CD14-positive monocyte (primary cell): ENCODE measurements at regions not wholly inside any gene's neighbourhood (a gene's known extent, or its start where the extent isn't known, plus 50 kb on each side); places are given as distances from the start of the nearest gene placed in this dataset.
A peak's percentile ranks its signal among the peaks of the same experiment; 100 is the strongest.

Experiments used
- DNase-seq, 3 donors: peaks; one replicate each; pipeline ENCODE4 v3.0.0-alpha.2; 2011 to 2022
- H2AFZ ChIP-seq: 2 replicates; pipeline ENCODE4 v1.6.0; 2012; ENCODE audit warnings: mild to moderate bottlenecking, low read depth, low read length, inconsistent platforms; ENCODE audit not compliant: insufficient read depth, poor library complexity, severe bottlenecking
- H3K27ac ChIP-seq, 2 donors: 1 replicate in 1 of 2; 2 replicates in 1 of 2; pipeline ENCODE4 v1.5.1; 2012 to 2013; ENCODE audit warnings: low read length in 2 of 2, control low read depth in 1 of 2, inconsistent platforms in 1 of 2, low read depth in 1 of 2, mild to moderate bottlenecking in 1 of 2
- H3K27me3 ChIP-seq, 2 donors: one replicate each; pipeline versions ENCODE4 v1.6.0 to v1.6.1; 2011 to 2013; ENCODE audit warnings: low read length in 2 of 2; ENCODE audit not compliant: control insufficient read depth in 2 of 2, insufficient read depth in 2 of 2
- H3K36me3 ChIP-seq, 2 donors: replicated peaks in 1 of 2; 1 replicate in 1 of 2; 2 replicates in 1 of 2; pipeline versions ENCODE4 v1.5.1 to v1.6.1; 2012 to 2013; ENCODE audit warnings: low read length in 2 of 2, control low read depth in 1 of 2, inconsistent platforms in 1 of 2, mild to moderate bottlenecking in 1 of 2; ENCODE audit not compliant: insufficient read depth in 2 of 2, control insufficient read depth in 1 of 2
- H3K4me1 ChIP-seq, 2 donors: 1 replicate in 1 of 2; 2 replicates in 1 of 2; pipeline versions ENCODE4 v1.5.1 to v1.6.1; 2012 to 2013; ENCODE audit warnings: low read length in 2 of 2, control low read depth in 1 of 2, inconsistent platforms in 1 of 2, mild to moderate bottlenecking in 1 of 2, moderate library complexity in 1 of 2; ENCODE audit not compliant: insufficient read depth in 2 of 2, control insufficient read depth in 1 of 2
- H3K4me2 ChIP-seq: replicated peaks from 2 replicates; pipeline ENCODE3; 2012; ENCODE audit warnings: low read length, moderate library complexity, mild to moderate bottlenecking; ENCODE audit not compliant: poor library complexity, severe bottlenecking; ENCODE audit errors: extremely low read depth
- H3K4me3 ChIP-seq, 3 experiments: fragments of 200-600 bp in 1 of 3; sonication (generic) in 1 of 3; replicated peaks in 1 of 3; 1 replicate in 2 of 3; 2 replicates in 1 of 3; pipeline ENCODE4 v1.5.1; 2011 to 2013; ENCODE audit warnings: low read length in 3 of 3, mild to moderate bottlenecking in 3 of 3, control low read depth in 2 of 3, low read depth in 2 of 3, inconsistent platforms in 1 of 3, moderate library complexity in 1 of 3
- H3K79me2 ChIP-seq: 2 replicates; pipeline ENCODE4 v1.6.0; 2012; ENCODE audit warnings: mild to moderate bottlenecking, control low read depth, inconsistent platforms, low read length, moderate library complexity; ENCODE audit not compliant: insufficient read depth
- H3K9ac ChIP-seq: 2 replicates; pipeline ENCODE4 v1.6.0; 2017; ENCODE audit warnings: low read length, mild to moderate bottlenecking; ENCODE audit not compliant: insufficient read depth, poor library complexity, severe bottlenecking
- H3K9me3 ChIP-seq, 2 donors: replicated peaks in 1 of 2; 1 replicate in 1 of 2; 2 replicates in 1 of 2; pipeline versions ENCODE4 v1.5.1 to v1.6.1; 2012 to 2013; ENCODE audit warnings: low read length in 2 of 2, control low read depth in 1 of 2; ENCODE audit not compliant: control insufficient read depth in 1 of 2, insufficient read depth in 1 of 2
- H4K20me1 ChIP-seq: 2 replicates; pipeline ENCODE4 v1.6.0; 2012; ENCODE audit warnings: mild to moderate bottlenecking, low read length, control low read depth, moderate library complexity; ENCODE audit not compliant: insufficient read depth
- H3K27ac Mint-ChIP-seq, 7 donors: one replicate each; pipeline ENCODE4 v1.8.0; 2020; ENCODE audit warnings: mild to moderate bottlenecking in 7 of 7, mixed read lengths in 7 of 7, moderate library complexity in 6 of 7, inconsistent platforms in 2 of 7
- H3K27me3 Mint-ChIP-seq, 3 donors: one replicate each; pipeline ENCODE4 v1.8.0; 2021 to 2022; ENCODE audit warnings: low read depth in 3 of 3, mild to moderate bottlenecking in 3 of 3, mixed read lengths in 3 of 3, moderate library complexity in 3 of 3, inconsistent platforms in 1 of 3
- H3K36me3 Mint-ChIP-seq, 2 donors: one replicate each; pipeline ENCODE4 v1.8.0; 2020; ENCODE audit warnings: mixed read lengths in 2 of 2, inconsistent platforms in 1 of 2, mild to moderate bottlenecking in 1 of 2
- H3K4me1 Mint-ChIP-seq: one replicate; pipeline ENCODE4 v1.8.0; 2020; ENCODE audit warnings: mild to moderate bottlenecking, mixed read lengths
- H3K4me3 Mint-ChIP-seq, 2 donors: one replicate each; pipeline ENCODE4 v1.8.0; 2020; ENCODE audit warnings: mild to moderate bottlenecking in 2 of 2, mixed read lengths in 2 of 2, moderate library complexity in 1 of 2
- H3K9me3 Mint-ChIP-seq, 7 donors: one replicate each; pipeline ENCODE4 v1.8.0; 2020 to 2022; ENCODE audit warnings: mixed read lengths in 7 of 7, mild to moderate bottlenecking in 6 of 7, moderate library complexity in 6 of 7, inconsistent platforms in 2 of 7
- CTCF ChIP-seq: fragments of 200-600 bp; IDR thresholded peaks from one replicate; pipeline ENCODE4 v1.8.0; 2022; ENCODE audit warnings: antibody characterized with exemption, mild to moderate bottlenecking
- WGBS: methylation state at CpG from one replicate; pipeline ENCODE4 v1.1.5; 2013; ENCODE audit warnings: missing lambda C conversion rate; ENCODE audit not compliant: insufficient coverage; 5-methylcytosine and 5-hydroxymethylcytosine counted together
- intact Hi-C, 2 donors: fragments of 100-400 bp; cut with micrococcal nuclease; formaldehyde crosslinking; loops; one replicate each; pipeline versions ENCODE4 v1.15.0 to v1.15.1; 2023

- Histone ChIP-seq H3K27ac (no peak overlapping the region), H3K36me3 (no peaks in the 10 kb centered on the region), H4K20me1 (no peaks in the 10 kb centered on the region), H3K4me1 (no peaks in the 10 kb centered on the region), H3K9ac (no peak overlapping the region), H3K27me3 (no peaks in the 10 kb centered on the region), H3K4me2 (no peak overlapping the region), H3K4me3 (no peak overlapping the region), H3K79me2 (no peaks in the 10 kb centered on the region), H2AFZ (no peak overlapping the region), H3K9me3 (no peaks in the 10 kb centered on the region)
- peaks cover 1 to 4% (median 2%) of the 10 kb centered on the region in 3 donors for H3K27me3 Mint-ChIP-seq
- H3K4me1 Mint-ChIP-seq = no peaks in the 10 kb centered on the region
- no peak overlapping the region for H3K4me3 Mint-ChIP-seq
- H3K9me3 Mint-ChIP-seq = peaks cover 0 to 2% (median 0%) of the 10 kb centered on the region in 7 donors
- DNase-seq = no peak
- intact Hi-C loops = no loop called here
- no peak overlapping the region for H3K27ac Mint-ChIP-seq
- no peaks in the 10 kb centered on the region for H3K36me3 Mint-ChIP-seq
- no peak for TF ChIP-seq CTCF
- 88% methylated on average over 9 of the region's 11 CpGs for WGBS
Measured at GRCh38 chr2:2638547-2639220, 307.6 kb upstream of the MYT1L start.

DNA sequence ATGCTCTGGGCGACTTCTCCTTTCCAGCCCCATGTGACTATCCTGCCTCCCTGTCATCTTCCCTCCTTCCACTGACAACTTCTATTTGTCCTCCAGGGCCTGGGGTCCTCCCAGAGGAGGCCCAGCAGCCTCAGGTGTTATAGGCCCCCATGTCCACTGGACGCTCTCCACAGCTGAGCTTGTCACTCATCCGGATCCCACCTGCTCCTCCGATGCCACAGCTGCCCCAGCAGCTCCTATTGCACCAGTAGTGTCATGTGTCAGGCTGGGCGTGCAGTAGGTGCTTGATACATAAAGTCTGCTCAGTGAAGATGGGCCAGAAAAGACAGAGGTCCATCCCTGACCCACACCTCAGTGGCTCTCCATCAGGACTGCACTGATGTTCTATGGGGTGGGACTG is 305.7 kb upstream of the MYT1L start:
- H3K27ac Mint-ChIP-seq = peak overlapping the region in 2 of 7 donors; percentile 12 to 49
- WGBS = 93% methylated on average over 4 of the region's 5 CpGs

More for the DNA sequence above, 305.7 kb upstream of the MYT1L start:
- Histone ChIP-seq H3K4me2 (no peak overlapping the region), H3K27ac (no peak overlapping the region), H4K20me1 (no peaks in the 10 kb centered on the region), H3K9me3 (no peaks in the 10 kb centered on the region), H3K4me1 (no peaks in the 10 kb centered on the region), H3K79me2 (no peaks in the 10 kb centered on the region), H2AFZ (no peak overlapping the region), H3K4me3 (no peak overlapping the region), H3K36me3 (no peaks in the 10 kb centered on the region), H3K27me3 (no peaks in the 10 kb centered on the region), H3K9ac (no peak overlapping the region)
- Mint-ChIP-seq H3K4me1 (no peaks in the 10 kb centered on the region), H3K9me3 (peaks cover 0 to 2% (median 0%) of the 10 kb centered on the region in 7 donors), H3K4me3 (no peak overlapping the region), H3K36me3 (no peaks in the 10 kb centered on the region), H3K27me3 (peaks cover under 1 to 4% (median 2%) of the 10 kb centered on the region in 3 donors)
- no peak for TF ChIP-seq CTCF
- intact Hi-C loops = no loop called here
- DNase-seq = no peak
